Lung (tissue), 11 donors: ENCODE measurements at regions not wholly inside any gene's neighbourhood (a gene's known extent, or its start where the extent isn't known, plus 50 kb on each side); places are given as distances from the start of the nearest gene placed in this dataset.
A peak's percentile ranks its signal among the peaks of the same experiment; 100 is the strongest.

Experiments used
- ATAC-seq: fragments of 200-7000 bp; cut with Tn5 transposase; one replicate; pipeline ENCODE4 v1.9.1; 2020; ENCODE audit warnings: moderate number of reproducible peaks; ENCODE audit not compliant: insufficient read depth, low FRiP score
- DNase-seq, 3 donors: peaks; one replicate each; pipeline ENCODE4 v3.0.0-alpha.2; 2013 to 2017
- H3K27ac ChIP-seq, 2 donors: one replicate each; pipeline ENCODE4 v1.5.1; 2013; ENCODE audit warnings: mild to moderate bottlenecking in 2 of 2, moderate library complexity in 2 of 2, control low read depth in 1 of 2, inconsistent platforms in 1 of 2, low read depth in 1 of 2, low read length in 1 of 2
- H3K27me3 ChIP-seq, 3 donors: one replicate each; pipeline ENCODE4 v1.5.1; 2013; ENCODE audit warnings: low read length in 2 of 3; ENCODE audit not compliant: control insufficient read depth in 3 of 3, insufficient read depth in 3 of 3
- H3K36me3 ChIP-seq, 4 donors: one replicate each; pipeline ENCODE4 v1.5.1; 2013; ENCODE audit warnings: low read length in 4 of 4, mild to moderate bottlenecking in 1 of 4, moderate library complexity in 1 of 4; ENCODE audit not compliant: control insufficient read depth in 4 of 4, insufficient read depth in 4 of 4
- H3K4me1 ChIP-seq, 5 donors: one replicate each; pipeline ENCODE4 v1.5.1; 2013; ENCODE audit warnings: low read length in 5 of 5, mild to moderate bottlenecking in 2 of 5, moderate library complexity in 1 of 5; ENCODE audit not compliant: control insufficient read depth in 5 of 5, insufficient read depth in 5 of 5
- H3K4me3 ChIP-seq: one replicate; pipeline ENCODE4 v1.5.1; 2013; ENCODE audit warnings: mild to moderate bottlenecking, control low read depth, moderate library complexity
- H3K9ac ChIP-seq, 2 donors: one replicate each; pipeline ENCODE4 v1.5.1; 2013; ENCODE audit warnings: low read length in 2 of 2, control low read depth in 1 of 2; ENCODE audit not compliant: insufficient read depth in 1 of 2
- H3K9me3 ChIP-seq, 4 donors: one replicate each; pipeline ENCODE4 v1.5.1; 2013; ENCODE audit warnings: low read length in 3 of 4, mild to moderate bottlenecking in 1 of 4, moderate library complexity in 1 of 4; ENCODE audit not compliant: control insufficient read depth in 4 of 4, insufficient read depth in 3 of 4
- CTCF ChIP-seq: IDR thresholded peaks from 2 replicates; pipeline ENCODE4 v1.5.1; 2012; ENCODE audit warnings: mild to moderate bottlenecking; ENCODE audit errors: control extremely low read depth, extremely low read depth
- WGBS, 2 donors: extraction: QIAGEN DNeasy Blood & Tissue Kit; methylation state at CpG; one replicate each; pipeline ENCODE4 v1.1.7; 2013; 5-methylcytosine and 5-hydroxymethylcytosine counted together
- donor health status: control.
- donor health status: control.
- donor health status: Bipolar disorder and iron deficiency.
- donor health status: healthy.
- donor health status: DM: yes; HTN: yes; CAD: no.

- DNase-seq (peak in 2 of 3 donors; percentile 40 to 59), ATAC-seq (no peak)
- TF ChIP-seq CTCF, result no peak
Measured at GRCh38 chr14:76638841-76639240, 122.4 kb upstream of the VASH1 start.

GRCh38 chr14:76639606-76640229 is 121.5 kb upstream of the VASH1 start:
- TF ChIP-seq CTCF, result no peak
- H3K4me3 ChIP-seq, result no peak overlapping the region
- no peaks in the 10 kb centered on the region for H3K36me3 ChIP-seq
- H3K27ac ChIP-seq, result no peak overlapping the region
- H3K9me3 ChIP-seq, result no peaks in the 10 kb centered on the region
- WGBS, 2 donors, result 82 to 84% methylated on average over 5 of the region's 6 CpGs
- peak in 2 of 3 donors; percentile 64 to 68 for DNase-seq
- H3K9ac ChIP-seq, result no peak overlapping the region
- peaks cover 0 to 20% (median 0%) of the 10 kb centered on the region in 5 donors for H3K4me1 ChIP-seq
- ATAC-seq, result no peak
- no peaks in the 10 kb centered on the region for H3K27me3 ChIP-seq

More at GRCh38 chr14:76638841-76639240, 122.4 kb upstream of the VASH1 start:
- no peak overlapping the region for H3K9ac ChIP-seq
- WGBS, 2 donors, result 84 to 86% methylated on average over 3 of the region's 3 CpGs
- no peaks in the 10 kb centered on the region for H3K27me3 ChIP-seq
- no peak overlapping the region for H3K4me3 ChIP-seq
- H3K9me3 ChIP-seq, result no peaks in the 10 kb centered on the region
- H3K27ac ChIP-seq, result no peak overlapping the region
- H3K4me1 ChIP-seq, result peaks cover 0 to 11% (median 0%) of the 10 kb centered on the region in 5 donors
- no peaks in the 10 kb centered on the region for H3K36me3 ChIP-seq

GRCh38 chr14:76640923-76641395 is 120.3 kb upstream of the VASH1 start:
- DNase-seq (no peak), ATAC-seq (no peak)
- H3K27me3 ChIP-seq, result no peaks in the 10 kb centered on the region
- no peaks in the 10 kb centered on the region for H3K36me3 ChIP-seq
- peaks cover 0 to 3% (median 0%) of the 10 kb centered on the region in 4 donors for H3K9me3 ChIP-seq
- H3K9ac ChIP-seq, result no peak overlapping the region
- H3K4me1 ChIP-seq, result peaks cover 0 to 22% (median 0%) of the 10 kb centered on the region in 5 donors
- 66 to 83% methylated on average over 1 of the region's 1 CpG for WGBS, 2 donors
- TF ChIP-seq CTCF, result no peak
- no peak overlapping the region for H3K27ac ChIP-seq
- H3K4me3 ChIP-seq, result no peak overlapping the region
